DMS53 (cell line): ENCODE measurements at regions not wholly inside any gene's neighbourhood (a gene's known extent, or its start where the extent isn't known, plus 50 kb on each side); places are given as distances from the start of the nearest gene placed in this dataset.
"Not testable (repeated sequence)": the region's sequence is repeated elsewhere in the genome, so short reads cannot be mapped to it uniquely, and the experiment has no call there.

ENCODE experiments used
- DNase-seq: peaks from one replicate; lab custom pipeline; 2025; lab: John Stamatoyannopoulos, UW

DNA sequence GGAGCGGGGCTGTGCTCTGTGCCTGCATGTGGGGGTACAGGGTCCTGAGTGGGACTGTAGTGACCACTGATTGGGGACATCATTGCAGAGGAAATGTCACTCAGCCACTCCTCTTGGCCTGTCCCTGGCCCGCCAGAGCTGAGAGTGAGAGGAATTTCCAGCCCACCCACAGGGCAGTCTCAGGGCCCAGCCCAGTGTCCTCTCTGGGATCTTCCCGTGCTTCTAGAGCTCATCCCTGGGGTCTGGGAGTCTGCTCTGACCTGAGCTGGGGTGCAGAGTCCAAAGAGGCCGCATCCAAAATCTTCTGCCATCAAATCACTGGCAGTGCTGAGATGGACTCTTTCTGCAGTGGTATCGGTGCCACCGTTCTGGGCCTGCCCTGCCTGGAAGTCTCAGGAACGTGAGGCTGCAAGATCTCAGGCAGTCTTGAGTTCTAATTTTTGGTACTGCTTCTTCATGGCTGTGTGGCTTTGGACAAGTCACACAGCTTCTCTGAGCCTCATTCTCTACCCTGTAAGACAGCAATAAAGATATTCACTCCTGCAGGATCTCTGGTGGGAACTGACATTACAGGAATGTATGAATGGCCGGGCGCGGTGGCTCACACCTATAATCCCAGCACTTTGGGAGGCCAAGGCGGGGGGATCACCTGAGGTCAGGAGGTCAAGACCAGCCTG is 100.8 kb upstream of the TARDBP start:
- DNase-seq = no peak

DNA sequence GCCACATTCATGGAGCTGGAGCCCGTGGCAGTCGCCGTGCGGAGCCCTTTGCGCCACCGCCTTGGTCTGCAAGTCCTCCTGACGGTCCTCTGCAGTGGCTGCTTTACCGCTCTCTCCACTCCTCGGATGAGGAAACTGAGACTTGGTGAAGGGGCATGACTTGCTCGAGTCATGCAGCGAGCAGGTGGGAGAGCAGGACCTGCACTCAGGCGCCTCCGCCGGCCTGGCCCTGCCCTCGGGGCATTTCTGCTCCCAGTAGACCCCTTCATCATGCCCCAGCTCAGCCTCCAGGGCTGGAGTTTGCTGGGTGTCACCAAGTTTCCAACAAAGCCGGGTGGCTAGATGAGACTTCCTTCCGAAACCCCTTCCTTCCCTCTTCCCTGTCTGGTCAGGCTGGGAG is 100.0 kb upstream of the TARDBP start:
- DNase-seq = no peak

DNA sequence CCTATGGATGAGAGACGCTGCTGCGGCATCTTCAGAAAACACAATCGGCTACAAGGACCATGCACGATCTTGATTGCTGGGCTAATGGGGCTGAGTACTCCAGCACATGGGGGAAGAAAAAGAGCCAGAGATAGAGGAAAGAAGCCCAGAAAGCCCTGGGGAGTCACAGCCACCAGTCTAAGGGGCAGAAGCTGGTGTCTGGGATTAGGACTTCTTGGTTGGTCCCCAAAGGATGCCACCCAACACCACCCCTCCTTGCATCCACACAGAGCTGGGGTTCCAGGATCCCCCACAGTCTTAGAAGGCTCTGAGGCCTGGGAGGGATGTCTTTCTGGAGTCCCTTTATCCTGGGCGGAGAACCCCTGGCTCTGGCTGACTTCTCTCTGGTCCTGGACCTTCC is 98.4 kb upstream of the TARDBP start:
- no peak for DNase-seq

DNA sequence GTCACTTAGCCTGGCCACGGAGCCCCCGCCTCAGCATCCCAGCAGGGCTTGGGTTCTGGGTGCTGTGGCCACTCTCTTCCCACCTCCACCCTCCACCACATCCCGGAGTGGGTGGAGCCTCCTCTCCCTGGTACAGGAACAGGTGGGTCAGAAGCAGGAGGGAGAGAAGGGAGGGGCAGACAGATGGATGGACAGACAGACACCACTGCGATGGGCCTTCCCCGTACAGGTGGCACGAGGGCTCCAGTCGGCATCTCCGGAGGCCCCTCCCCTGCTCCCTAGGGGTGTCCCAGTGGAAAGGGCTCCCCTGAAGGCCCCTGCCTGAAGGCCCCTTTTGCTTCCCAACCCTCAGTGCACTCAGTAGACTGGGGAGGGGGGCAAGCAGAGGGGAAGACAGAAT is 96.9 kb upstream of the TARDBP start:
- peak; percentile 35 for DNase-seq

DNA sequence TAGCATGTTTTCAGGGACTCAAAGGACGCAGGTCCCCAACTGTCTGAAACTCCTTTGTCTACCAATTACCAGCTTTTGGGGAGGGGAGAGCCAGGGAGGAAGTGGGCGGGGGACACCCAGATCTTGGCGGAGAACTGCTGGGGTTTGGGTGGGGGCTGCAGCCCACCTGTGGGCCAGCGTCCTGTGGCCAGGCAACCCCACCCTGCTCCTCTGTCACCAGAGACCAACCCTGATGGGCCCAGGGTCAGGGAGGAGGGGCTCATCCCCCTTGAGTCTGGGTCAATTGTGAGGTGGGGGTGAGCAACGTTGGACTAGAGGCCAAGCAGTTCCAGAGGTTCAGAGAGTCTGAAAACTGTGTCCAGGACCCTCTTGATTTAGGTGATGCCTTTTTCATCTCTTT is 96.1 kb upstream of the TARDBP start:
- no peak for DNase-seq

DNA sequence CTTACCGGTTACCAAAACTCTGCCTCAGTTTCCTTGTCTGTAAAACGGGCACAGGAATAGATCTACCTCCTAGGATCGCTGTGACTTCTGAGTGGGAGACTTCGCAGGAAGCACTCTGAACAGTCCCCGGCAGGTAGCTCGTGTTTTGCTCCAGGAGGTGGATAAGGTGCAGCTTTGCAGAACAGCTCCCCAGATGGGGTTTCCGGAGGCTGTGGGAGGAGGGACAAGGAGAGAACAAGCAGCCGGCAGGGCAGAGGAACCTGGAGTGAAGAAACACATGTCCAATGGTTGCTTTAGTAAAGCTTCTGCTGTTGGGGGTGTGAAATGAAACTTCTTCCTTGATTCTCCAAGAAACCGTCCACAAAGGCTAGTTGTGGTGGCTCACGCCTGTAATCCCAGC is 95.5 kb upstream of the TARDBP start:
- no peak for DNase-seq

- DNase-seq = peak; percentile 20
These were observed 94.7 kb upstream of the TARDBP start for GRCh38 chr1:10917513-10918454.

- DNase-seq = no peak
These were observed 93.9 kb upstream of the TARDBP start for GRCh38 chr1:10918531-10918930.

DNA sequence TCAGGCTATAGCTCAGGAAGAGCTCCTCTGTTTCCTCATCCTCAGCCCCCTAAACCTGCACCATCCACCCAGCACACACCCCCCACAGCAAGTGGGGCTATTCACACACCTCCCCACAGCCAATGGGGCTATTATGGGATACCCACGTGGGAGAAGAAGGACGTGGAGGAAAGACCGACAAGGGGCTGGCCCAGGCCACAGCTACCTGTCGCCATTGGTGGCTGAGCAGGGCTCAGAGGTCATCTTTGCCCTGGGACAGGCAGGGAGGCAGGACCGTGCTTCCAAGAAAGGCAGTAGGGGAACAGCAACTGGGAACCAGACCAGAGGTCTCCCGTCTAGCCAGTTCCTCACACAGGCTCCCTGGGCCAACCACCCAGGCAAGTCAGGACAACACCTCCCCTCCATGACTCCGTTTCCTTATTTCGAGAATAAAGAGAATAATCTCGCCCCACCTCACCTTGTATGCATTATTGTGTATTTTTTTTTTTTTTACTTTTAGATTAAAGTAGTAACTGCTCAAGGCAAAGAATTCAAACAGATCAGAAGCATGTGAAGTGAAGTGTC is 92.3 kb upstream of the TARDBP start:
- DNase-seq = no peak

GRCh38 chr1:10922315-10923060 is 90.0 kb upstream of the TARDBP start:
- not testable (repeated sequence) for DNase-seq

- DNase-seq = no peak
These were observed 88.4 kb upstream of the TARDBP start for GRCh38 chr1:10924030-10924429.

GRCh38 chr1:10928654-10929053 is 83.8 kb upstream of the TARDBP start:
- DNase-seq = no peak

DNA sequence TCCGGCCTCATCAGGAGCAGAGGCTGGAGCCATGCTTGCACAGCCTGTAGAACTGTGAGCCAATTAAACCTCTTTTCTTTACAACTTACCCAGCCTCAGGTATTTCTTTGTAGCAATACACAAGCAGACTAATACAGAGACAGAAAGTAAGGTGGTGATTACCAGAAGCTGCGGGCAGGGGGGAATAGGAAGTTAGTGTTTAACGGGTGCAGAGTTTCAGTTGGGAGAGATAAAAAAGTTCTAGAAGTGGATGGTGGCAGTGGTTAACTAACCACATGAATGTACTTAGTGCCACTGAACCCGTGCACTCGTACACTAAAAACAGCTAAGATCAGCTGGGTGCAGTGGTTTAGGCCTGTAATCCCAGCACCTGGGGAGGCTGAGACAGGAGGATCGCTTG is 80.4 kb upstream of the TARDBP start:
- DNase-seq = no peak

DNA sequence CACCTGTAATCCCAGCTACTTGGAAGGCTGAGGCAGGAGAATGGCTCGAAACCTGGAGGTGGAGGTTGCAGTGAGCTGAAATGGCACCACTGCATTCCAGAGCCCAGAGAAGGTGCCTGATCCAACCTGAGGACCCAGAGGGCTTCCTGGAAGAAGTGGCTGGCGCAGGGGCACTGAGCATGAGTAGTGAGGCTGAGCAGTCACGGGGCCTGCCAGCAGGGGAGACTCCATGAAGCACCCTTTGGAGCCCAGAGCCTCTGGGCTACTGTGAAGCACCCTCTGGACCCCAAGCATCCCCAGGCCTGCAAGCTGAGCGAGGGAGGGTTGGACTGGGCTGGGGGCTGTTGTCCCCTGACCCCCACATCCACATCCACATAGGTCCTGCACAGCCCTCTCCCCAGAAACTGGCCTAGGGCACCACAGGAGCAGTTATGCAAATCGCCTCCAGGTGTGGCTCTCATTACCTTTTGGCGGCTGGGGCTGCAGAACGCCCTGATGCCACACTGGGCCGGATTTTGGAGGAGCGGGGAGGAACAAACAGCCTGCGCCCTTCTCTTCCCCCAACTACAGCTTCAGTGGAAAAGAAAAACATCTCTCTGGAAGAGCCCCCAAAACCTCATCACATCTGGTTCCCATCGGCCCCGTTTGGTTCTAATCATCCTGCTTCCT is 78.2 kb upstream of the TARDBP start:
- no peak for DNase-seq

GRCh38 chr1:10935246-10935645 is 77.2 kb upstream of the TARDBP start:
- no peak for DNase-seq

GRCh38 chr1:10935724-10936123 is 76.7 kb upstream of the TARDBP start:
- no peak for DNase-seq

GRCh38 chr1:10936998-10937901 is 75.2 kb upstream of the TARDBP start:
- DNase-seq = peak; percentile 67

- no peak for DNase-seq
These were observed 73.6 kb upstream of the TARDBP start for GRCh38 chr1:10938741-10939417.

DNA sequence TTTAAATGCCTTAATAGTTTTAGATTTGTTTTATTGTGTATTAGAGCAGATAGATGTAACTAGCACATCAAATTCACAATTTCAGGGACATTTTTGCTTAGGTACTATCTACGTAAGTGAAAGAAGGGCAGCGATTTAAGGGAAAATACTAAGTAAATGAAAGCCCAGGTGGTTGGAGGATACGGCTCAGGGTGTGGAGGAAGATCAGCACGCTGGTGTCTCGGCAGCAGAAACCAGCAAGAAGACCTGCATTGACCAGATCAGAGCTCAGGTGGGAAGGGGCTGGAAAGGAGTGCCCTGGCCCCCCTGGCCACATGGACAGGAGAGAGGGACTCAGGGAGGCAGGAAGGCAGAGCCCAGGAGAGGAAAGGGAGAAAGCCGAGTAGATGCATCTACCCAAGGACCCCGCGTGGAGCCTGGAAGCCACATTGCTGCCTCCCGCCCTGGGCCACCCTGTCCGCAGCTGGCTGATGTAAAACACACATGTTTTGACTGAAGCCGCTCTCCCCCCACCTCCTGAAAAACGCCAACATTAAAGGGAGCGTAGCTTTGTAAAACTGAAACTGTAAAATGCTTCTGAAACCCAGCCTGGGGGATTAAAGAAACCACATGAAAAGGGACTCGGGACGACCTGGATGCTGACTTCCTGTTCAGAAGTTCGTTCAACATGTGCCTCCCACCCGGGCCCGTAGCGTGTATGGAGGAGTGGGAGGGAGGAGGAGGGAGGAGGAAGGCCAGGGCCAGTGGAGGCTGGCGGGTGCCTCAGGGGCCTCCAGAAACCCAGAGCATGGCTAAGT is 72.6 kb upstream of the TARDBP start:
- DNase-seq = no peak
